Smooth muscle cell (in vitro differentiated cells): ENCODE measurements at regions not wholly inside any gene's neighbourhood (a gene's known extent, or its start where the extent isn't known, plus 50 kb on each side); places are given as distances from the start of the nearest gene placed in this dataset.
A peak's percentile ranks its signal among the peaks of the same experiment; 100 is the strongest.

Source experiments
- DNase-seq: peaks from one replicate; lab custom pipeline; 2025; ENCODE audit not compliant: unreplicated experiment; lab: John Stamatoyannopoulos, UW
- H2AFZ ChIP-seq: fragments of 200-600 bp; sonication (generic); 2 replicates; pipeline ENCODE4 v1.6.0; 2016; ENCODE audit warnings: antibody characterized with exemption, low read depth, mild to moderate bottlenecking
- H3F3A ChIP-seq: fragments of 200-600 bp; sonication (generic); 2 replicates; pipeline ENCODE4 v1.6.0; 2017; ENCODE audit warnings: antibody characterized with exemption, low read depth
- H3K27ac ChIP-seq: fragments of 200-600 bp; sonication (generic); 2 replicates; pipeline ENCODE4 v1.5.1; 2016; ENCODE audit warnings: low read depth, mild to moderate bottlenecking
- H3K27me3 ChIP-seq: fragments of 200-600 bp; sonication (generic); 2 replicates; pipeline ENCODE4 v1.6.1; 2016; ENCODE audit warnings: low read depth, mild to moderate bottlenecking
- H3K36me3 ChIP-seq: fragments of 200-600 bp; sonication (generic); 2 replicates; pipeline ENCODE4 v1.5.1; 2016; ENCODE audit warnings: low read depth
- H3K4me1 ChIP-seq: fragments of 200-600 bp; sonication (generic); 2 replicates; pipeline ENCODE4 v1.5.1; 2016; ENCODE audit warnings: low read depth
- H3K4me2 ChIP-seq: fragments of 200-600 bp; sonication (generic); 2 replicates; pipeline ENCODE4 v1.6.0; 2016; ENCODE audit warnings: mild to moderate bottlenecking
- H3K4me3 ChIP-seq: fragments of 200-600 bp; sonication (generic); 2 replicates; pipeline ENCODE4 v1.5.1; 2016; ENCODE audit warnings: mild to moderate bottlenecking
- H3K79me2 ChIP-seq: fragments of 200-600 bp; sonication (generic); 2 replicates; pipeline ENCODE4 v1.6.0; 2016; ENCODE audit warnings: low read depth, mild to moderate bottlenecking
- H3K9ac ChIP-seq: fragments of 200-600 bp; sonication (generic); 2 replicates; pipeline ENCODE4 v1.6.0; 2016; ENCODE audit warnings: low read depth
- H3K9me3 ChIP-seq: fragments of 200-600 bp; sonication (generic); replicated peaks from 2 replicates; pipeline ENCODE4 v1.5.1; 2016; ENCODE audit warnings: low read depth
- H4K20me1 ChIP-seq: fragments of 200-600 bp; sonication (generic); 2 replicates; pipeline ENCODE4 v1.6.0; 2016; ENCODE audit warnings: low read depth
- CTCF ChIP-seq: fragments of 200-600 bp; sonication (generic); IDR thresholded peaks from 2 replicates; pipeline ENCODE4 v1.5.1; 2017; ENCODE audit warnings: borderline replicate concordance, mild to moderate bottlenecking, antibody characterized with exemption; ENCODE audit not compliant: insufficient read depth, poor library complexity, severe bottlenecking
- WGBS: methylation state at CpG from one replicate; pipeline ENCODE4 v1.1.7; 2016; ENCODE audit warnings: low lambda C conversion rate; 5-methylcytosine and 5-hydroxymethylcytosine counted together

GRCh38 chr18:53952700-53953099 lies 271.8 kb downstream of the MBD2 start:
- Histone ChIP-seq H3F3A (no peaks in the 10 kb centered on the region), H3K4me2 (no peak overlapping the region), H3K79me2 (no peaks in the 10 kb centered on the region), H2AFZ (no peak overlapping the region), H4K20me1 (no peaks in the 10 kb centered on the region), H3K9me3 (no peaks in the 10 kb centered on the region), H3K36me3 (no peaks in the 10 kb centered on the region), H3K4me1 (no peaks in the 10 kb centered on the region), H3K27ac (no peak overlapping the region), H3K27me3 (no peaks in the 10 kb centered on the region), H3K9ac (no peak overlapping the region), H3K4me3 (no peak overlapping the region)
- DNase-seq, result no peak
- WGBS, result 98% methylated on average over 3 of the region's 3 CpGs
- no peak for TF ChIP-seq CTCF

GRCh38 chr18:53950545-53950944 lies 273.9 kb downstream of the MBD2 start:
- Histone ChIP-seq H3K79me2 (no peaks in the 10 kb centered on the region), H3K9ac (no peak overlapping the region), H3K36me3 (no peaks in the 10 kb centered on the region), H3K9me3 (no peaks in the 10 kb centered on the region), H3F3A (no peaks in the 10 kb centered on the region), H3K4me1 (no peaks in the 10 kb centered on the region), H2AFZ (no peak overlapping the region), H3K4me2 (no peak overlapping the region), H3K27ac (no peak overlapping the region), H3K27me3 (no peaks in the 10 kb centered on the region), H4K20me1 (no peaks in the 10 kb centered on the region), H3K4me3 (no peak overlapping the region)
- DNase-seq, result no peak
- 79% methylated on average over 1 of the region's 1 CpG for WGBS
- no peak for TF ChIP-seq CTCF

- Histone ChIP-seq H3K4me1 (no peaks in the 10 kb centered on the region), H3K27me3 (no peaks in the 10 kb centered on the region), H2AFZ (no peak overlapping the region), H3F3A (no peaks in the 10 kb centered on the region), H3K9ac (no peak overlapping the region), H3K9me3 (no peaks in the 10 kb centered on the region), H3K4me3 (no peak overlapping the region), H3K27ac (no peak overlapping the region), H3K36me3 (no peaks in the 10 kb centered on the region), H3K4me2 (no peak overlapping the region), H4K20me1 (no peaks in the 10 kb centered on the region), H3K79me2 (no peaks in the 10 kb centered on the region)
- no peak for DNase-seq
- TF ChIP-seq CTCF, result no peak
Measured at GRCh38 chr18:53948991-53949390, 275.5 kb downstream of the MBD2 start.

GRCh38 chr18:53947092-53947640 lies 277.3 kb downstream of the MBD2 start:
- WGBS, result 84% methylated on average over 5 of the region's 5 CpGs
- no peaks in the 10 kb centered on the region for H3F3A ChIP-seq
- H2AFZ ChIP-seq, result no peak overlapping the region
- no peaks in the 10 kb centered on the region for H3K27me3 ChIP-seq
- no peaks in the 10 kb centered on the region for H3K4me1 ChIP-seq
- no peaks in the 10 kb centered on the region for H3K9me3 ChIP-seq
- H3K4me2 ChIP-seq, result no peak overlapping the region
- H4K20me1 ChIP-seq, result no peaks in the 10 kb centered on the region
- H3K4me3 ChIP-seq, result no peak overlapping the region
- H3K79me2 ChIP-seq, result no peaks in the 10 kb centered on the region
- H3K27ac ChIP-seq, result peak overlapping the region; percentile 50
- no peak overlapping the region for H3K9ac ChIP-seq
- no peaks in the 10 kb centered on the region for H3K36me3 ChIP-seq
- no peak for DNase-seq
- no peak for TF ChIP-seq CTCF
